MCF 10A (cell line): ENCODE measurements at regions not wholly inside any gene's neighbourhood (a gene's known extent, or its start where the extent isn't known, plus 50 kb on each side); places are given as distances from the start of the nearest gene placed in this dataset.
A peak's percentile ranks its signal among the peaks of the same experiment; 100 is the strongest.
"Not testable (repeated sequence)": the region's sequence is repeated elsewhere in the genome, so short reads cannot be mapped to it uniquely, and the experiment has no call there.

Experiments
- BruUV-seq: library from RNA; stranded (reverse); fragments of 400-500 nt; replicated peaks from 2 replicates; lab custom pipeline; 2021; lab: Mats Ljungman, UMichigan
- CTCF ChIA-PET: fragments of 300-600 bp; sonication (Branson Sonifier 250); formaldehyde crosslinking; extraction: SDS; loops from one replicate; lab custom pipeline; 2021; ENCODE audit warnings: antibody characterized with exemption, inconsistent platforms; lab: Yijun Ruan, JAX
- POLR2A ChIA-PET: fragments of 300-600, 350-650 bp; sonication (Branson Sonifier 250); formaldehyde crosslinking; extraction: SDS; loops from one replicate; lab custom pipeline; 2020; ENCODE audit warnings: antibody characterized with exemption, inconsistent platforms; lab: Yijun Ruan, JAX
- DNase-seq: peaks from one replicate; pipeline ENCODE4 v3.0.0-alpha.2; 2018; ENCODE audit not compliant: unreplicated experiment
- H3K27ac Mint-ChIP-seq: one replicate; pipeline ENCODE4 v1.8.0; 2022; ENCODE audit warnings: mild to moderate bottlenecking, low read depth, mixed read lengths; ENCODE audit not compliant: unreplicated experiment
- H3K27me3 Mint-ChIP-seq: one replicate; pipeline ENCODE4 v1.8.0; 2022; ENCODE audit warnings: mixed read lengths; ENCODE audit not compliant: insufficient read depth, unreplicated experiment
- H3K36me3 Mint-ChIP-seq: one replicate; pipeline ENCODE4 v1.8.0; 2022; ENCODE audit warnings: mild to moderate bottlenecking, moderate library complexity, mixed read lengths; ENCODE audit not compliant: insufficient read depth, unreplicated experiment
- H3K4me1 Mint-ChIP-seq: one replicate; pipeline ENCODE4 v1.8.0; 2022; ENCODE audit warnings: mixed read lengths; ENCODE audit not compliant: insufficient read depth, unreplicated experiment
- H3K4me3 Mint-ChIP-seq: one replicate; pipeline ENCODE4 v1.8.0; 2022; ENCODE audit warnings: mild to moderate bottlenecking, moderate library complexity, mixed read lengths; ENCODE audit not compliant: unreplicated experiment
- H3K9me3 Mint-ChIP-seq: one replicate; pipeline ENCODE4 v1.8.0; 2022; ENCODE audit warnings: mixed read lengths; ENCODE audit not compliant: unreplicated experiment
- CTCF ChIP-seq: fragments of 200-600 bp; IDR thresholded peaks from one replicate; pipeline ENCODE4 v1.8.0; 2022; ENCODE audit warnings: antibody characterized with exemption, mild to moderate bottlenecking; ENCODE audit not compliant: unreplicated experiment
- intact Hi-C: fragments of 100-400 bp; cut with micrococcal nuclease; formaldehyde crosslinking; loops from 2 replicates; pipeline ENCODE4 v1.14.1; 2022

GRCh38 chr14:106116339-106116930 lies 590.1 kb downstream of the TMEM121 start:
- BruUV-seq, H3K27ac Mint-ChIP-seq, DNase-seq, POLR2A ChIA-PET, intact Hi-C loops, H3K4me3 Mint-ChIP-seq, H3K9me3 Mint-ChIP-seq, H3K36me3 Mint-ChIP-seq, H3K4me1 Mint-ChIP-seq: not testable (repeated sequence)
- peaks cover 45% of the 10 kb centered on the region for H3K27me3 Mint-ChIP-seq
- CTCF ChIA-PET = interaction anchor here (1.0 to 1.2 kb wide), 5 partner anchors 36 to 91 kb away, joined by 3 read pairs; no protein-coding TSS in a partner anchor
- peak; percentile 50 for TF ChIP-seq CTCF

DNA sequence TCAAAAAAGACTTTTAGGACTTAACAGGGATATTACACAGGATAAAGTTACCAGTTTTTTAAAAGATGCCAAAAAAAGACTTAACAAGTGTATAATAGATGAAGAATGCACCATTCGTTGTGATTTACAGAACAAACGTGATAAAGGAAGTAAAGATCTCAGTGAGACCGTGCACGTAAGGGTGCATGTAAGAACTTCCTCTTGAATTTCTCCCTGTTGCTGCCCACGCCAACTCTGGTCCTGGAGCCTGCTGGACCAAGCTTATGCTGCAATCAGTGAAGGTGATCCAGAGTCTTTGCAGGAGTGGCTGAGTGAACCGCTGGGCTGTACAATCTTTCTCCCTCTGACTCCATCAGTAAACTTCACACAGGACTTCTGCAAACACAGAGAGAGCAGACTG lies 593.7 kb downstream of the TMEM121 start:
- BruUV-seq = no TSS peak
- DNase-seq = no peak
- Mint-ChIP-seq H3K4me3 (no peak overlapping the region), H3K27me3 (peaks cover 49% of the 10 kb centered on the region), H3K36me3 (no peaks in the 10 kb centered on the region), H3K9me3 (no peaks in the 10 kb centered on the region), H3K27ac (no peak overlapping the region), H3K4me1 (no peaks in the 10 kb centered on the region)
- ChIA-PET CTCF (interaction anchor here (0.7 to 1.4 kb wide), 3 partner anchors 26 to 571 kb away, joined by 3 read pairs; no protein-coding TSS in a partner anchor), POLR2A (interaction anchor here (0.6 kb wide), 1 partner anchor 431 kb away, joined by 3 read pairs; no protein-coding TSS in a partner anchor)
- TF ChIP-seq CTCF = no peak
- intact Hi-C loops = no loop called here

DNA sequence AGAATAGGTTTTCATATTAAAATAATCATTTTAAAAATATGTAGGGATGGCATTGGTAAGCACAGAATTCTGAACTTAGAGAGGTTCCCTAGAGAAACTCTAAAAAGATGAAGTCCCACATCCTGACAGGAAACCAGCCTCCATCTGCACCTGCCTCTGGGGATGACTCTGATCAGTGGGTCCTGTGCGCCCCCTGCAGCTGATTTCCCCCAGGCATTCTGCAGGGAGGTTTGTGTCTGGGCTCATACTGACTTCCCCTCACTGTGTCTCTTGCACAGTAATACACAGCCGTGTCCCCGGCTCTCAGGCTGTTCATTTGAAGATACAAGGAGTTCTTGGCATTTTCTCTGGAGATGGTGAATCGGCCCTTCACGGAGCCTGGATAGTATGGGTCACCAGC lies 602.9 kb downstream of the TMEM121 start:
- no peak overlapping the region for H3K27ac Mint-ChIP-seq
- H3K36me3 Mint-ChIP-seq = peaks cover 5% of the 10 kb centered on the region
- ChIA-PET CTCF (interaction anchor here (0.6 kb wide), 1 partner anchor 206 kb away, joined by 3 read pairs; no protein-coding TSS in a partner anchor), POLR2A (no interaction called here)
- TF ChIP-seq CTCF = no peak
- H3K4me3 Mint-ChIP-seq = no peak overlapping the region
- H3K27me3 Mint-ChIP-seq = peaks cover 89% of the 10 kb centered on the region
- DNase-seq = no peak
- no peaks in the 10 kb centered on the region for H3K9me3 Mint-ChIP-seq
- intact Hi-C loops = no loop called here
- no peaks in the 10 kb centered on the region for H3K4me1 Mint-ChIP-seq
- no TSS peak for BruUV-seq

DNA sequence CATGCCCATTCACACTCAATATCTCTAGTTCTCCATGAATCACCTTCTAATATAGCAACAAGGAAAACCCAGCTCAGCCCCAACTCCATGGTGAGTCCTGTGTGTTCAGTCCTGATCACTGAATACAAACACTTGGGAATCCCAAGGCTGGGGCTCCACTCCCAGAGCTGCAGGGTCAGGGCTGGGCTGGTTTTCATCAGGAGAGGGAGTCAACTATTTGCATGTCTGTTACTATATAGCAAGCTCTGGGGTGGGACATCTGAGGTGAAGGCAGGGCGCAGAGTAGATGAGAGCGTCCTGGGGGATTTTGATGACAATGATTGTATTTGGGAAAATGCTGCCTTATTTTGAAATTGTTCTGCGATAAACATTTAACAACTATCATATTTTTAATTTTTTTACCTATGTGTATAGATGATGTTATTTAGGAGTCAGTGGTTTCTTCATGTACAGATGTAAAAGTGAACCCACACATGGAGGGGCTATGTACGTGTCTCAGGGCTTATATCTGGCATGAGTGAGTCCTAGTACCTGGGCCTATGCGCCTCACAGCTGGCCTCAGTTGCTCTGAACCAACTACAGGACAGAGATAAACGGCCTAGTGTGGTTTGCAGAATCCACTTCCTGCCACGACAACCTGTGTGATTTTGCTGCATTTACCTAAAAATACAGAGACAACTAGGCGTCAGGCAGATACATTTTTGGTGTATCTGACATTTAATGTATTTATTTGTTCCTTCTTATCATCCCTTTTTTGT lies 603.7 kb downstream of the TMEM121 start:
- H3K4me1 Mint-ChIP-seq, H3K4me3 Mint-ChIP-seq, H3K36me3 Mint-ChIP-seq, H3K27ac Mint-ChIP-seq, H3K9me3 Mint-ChIP-seq, POLR2A ChIA-PET, intact Hi-C loops, DNase-seq, BruUV-seq: not testable (repeated sequence)
- H3K27me3 Mint-ChIP-seq = peaks cover 97% of the 10 kb centered on the region
- CTCF ChIA-PET = interaction anchor here (0.6 kb wide), 1 partner anchor 207 kb away, joined by 3 read pairs; no protein-coding TSS in a partner anchor

DNA sequence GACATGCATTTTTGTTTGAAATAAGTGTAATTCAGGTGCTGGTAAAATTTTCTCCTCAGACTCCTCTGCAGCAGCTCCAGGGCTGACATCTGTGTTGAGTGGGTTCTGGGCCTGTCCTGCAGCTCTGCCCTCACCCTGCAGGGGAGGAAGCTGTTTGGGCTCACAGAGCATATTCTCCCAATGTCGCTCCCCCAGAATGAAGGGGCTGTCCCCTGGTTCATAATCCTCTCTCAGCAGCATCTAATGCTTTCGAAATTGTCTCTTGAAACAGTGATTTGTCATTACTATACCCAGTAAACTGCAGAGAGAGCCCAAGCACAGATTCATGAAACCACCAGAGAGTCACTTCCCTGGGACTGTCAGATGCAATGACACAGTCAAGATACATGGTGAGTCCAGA lies 606.7 kb downstream of the TMEM121 start:
- H3K36me3 Mint-ChIP-seq, H3K4me3 Mint-ChIP-seq, BruUV-seq, intact Hi-C loops, H3K9me3 Mint-ChIP-seq, H3K4me1 Mint-ChIP-seq, DNase-seq, CTCF ChIA-PET, H3K27ac Mint-ChIP-seq, POLR2A ChIA-PET: not testable (repeated sequence)
- peaks cover 82% of the 10 kb centered on the region for H3K27me3 Mint-ChIP-seq
